HG02884 (cell line): ENCODE measurements at regions not wholly inside any gene's neighbourhood (a gene's known extent, or its start where the extent isn't known, plus 50 kb on each side); places are given as distances from the start of the nearest gene placed in this dataset.
"Not testable (repeated sequence)": the region's sequence is repeated elsewhere in the genome, so short reads cannot be mapped to it uniquely, and the experiment has no call there.

Experiments used
- ATAC-seq: cut with Tn5 transposase; IDR thresholded peaks from one replicate; pipeline ENCODE4 v1.9.1; 2021; ENCODE audit warnings: mild to moderate bottlenecking, moderate library complexity; ENCODE audit not compliant: unreplicated experiment

DNA sequence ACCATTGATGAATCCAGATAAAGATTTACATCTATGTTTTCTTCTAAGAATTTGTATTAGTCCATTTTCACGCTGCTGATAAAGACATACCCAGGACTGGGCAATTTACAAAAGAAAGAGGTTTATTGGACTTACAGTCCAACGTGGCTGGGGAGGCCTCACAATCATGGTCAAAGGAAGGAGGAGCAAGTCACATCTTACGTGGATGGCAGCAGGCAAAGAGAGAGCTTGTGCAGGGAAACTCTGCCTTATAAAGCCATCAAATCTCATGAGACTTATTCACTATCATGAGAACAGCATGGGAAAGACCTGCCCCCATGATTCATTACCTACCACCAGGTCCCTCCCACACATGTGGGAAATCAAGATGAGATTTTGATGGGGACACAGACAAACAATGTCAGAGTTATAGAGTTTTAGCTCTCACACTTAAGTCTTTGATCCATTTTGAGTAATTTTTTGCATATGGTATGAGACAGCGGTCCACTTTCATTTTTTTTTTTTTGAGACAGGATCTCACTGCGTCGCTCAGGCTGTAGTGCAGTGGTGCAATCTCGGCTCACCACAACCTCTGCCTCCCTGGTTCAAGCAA, 53.5 kb upstream of the JADE2 start:
- not testable (repeated sequence) for ATAC-seq

DNA sequence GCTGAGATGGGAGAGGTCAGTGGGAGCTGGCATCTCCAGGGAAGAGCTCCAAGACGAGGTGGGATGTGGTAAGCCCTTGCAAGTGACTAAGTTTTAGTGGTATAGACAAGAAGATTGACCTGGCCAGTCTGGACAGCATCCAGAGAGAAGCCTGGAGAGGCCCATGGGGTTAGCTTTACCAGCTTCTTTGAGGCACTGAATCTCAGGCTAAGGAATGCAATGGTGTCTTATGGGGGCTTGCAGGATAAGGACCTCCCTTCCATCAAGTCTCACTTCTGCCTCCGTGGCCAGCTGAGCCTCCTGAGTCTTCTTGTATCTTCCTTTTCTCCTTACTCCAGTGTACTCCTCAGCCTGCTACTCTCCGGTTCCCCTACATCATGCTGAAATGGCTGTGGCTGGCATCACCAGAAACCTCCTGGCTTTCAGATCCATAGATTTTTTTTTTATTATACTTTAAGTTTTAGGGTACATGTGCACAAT, 56.5 kb upstream of the JADE2 start:
- no peak for ATAC-seq

- ATAC-seq = no peak
Measured at GRCh38 chr5:134467231-134467630, 55.5 kb upstream of the CDKN2AIPNL start.

DNA sequence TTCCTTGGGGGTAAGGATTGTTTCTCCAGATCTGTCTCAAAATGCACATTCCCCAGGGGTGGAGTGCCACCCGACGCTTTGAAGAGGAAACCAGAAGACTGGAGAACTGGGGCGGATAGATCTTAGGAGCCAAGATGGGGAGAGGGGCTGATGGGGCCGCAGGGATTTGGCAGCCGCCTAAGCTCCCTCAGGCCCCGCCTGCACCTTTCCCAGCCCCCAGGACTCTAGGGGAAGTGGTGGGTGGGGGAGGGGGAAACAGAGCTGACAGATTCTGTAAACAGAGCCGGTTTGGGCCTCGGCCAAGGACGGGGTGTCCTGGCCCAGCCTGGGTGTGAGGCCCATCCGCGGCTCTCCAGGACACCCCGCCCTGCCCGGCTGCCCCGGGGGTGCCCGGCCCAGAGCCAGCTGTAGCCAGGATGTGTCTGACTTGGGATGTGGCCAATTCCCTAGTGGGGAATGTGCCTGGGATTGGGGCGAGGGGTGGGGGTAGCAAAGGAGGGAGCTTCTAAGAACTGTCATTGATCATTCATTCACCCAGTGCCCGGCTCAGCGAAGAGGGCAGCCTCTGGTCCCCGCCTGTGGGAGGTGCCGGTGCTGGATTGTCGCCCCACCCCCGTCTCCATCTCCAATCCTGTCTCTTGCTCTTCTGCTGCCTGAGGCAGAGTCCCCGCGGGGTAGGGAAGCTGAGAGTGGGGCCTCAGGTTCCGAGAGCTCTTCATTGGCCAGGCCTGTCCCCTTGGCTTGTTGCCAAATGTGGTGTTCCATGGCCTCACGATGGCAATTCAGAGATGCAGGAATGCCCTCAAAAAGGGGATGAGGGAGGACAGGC, 54.8 kb upstream of the CDKN2AIPNL start:
- ATAC-seq = peak; percentile 29

- ATAC-seq = peak; percentile 87
Measured at GRCh38 chr5:134465816-134466240, 54.1 kb upstream of the CDKN2AIPNL start.

DNA sequence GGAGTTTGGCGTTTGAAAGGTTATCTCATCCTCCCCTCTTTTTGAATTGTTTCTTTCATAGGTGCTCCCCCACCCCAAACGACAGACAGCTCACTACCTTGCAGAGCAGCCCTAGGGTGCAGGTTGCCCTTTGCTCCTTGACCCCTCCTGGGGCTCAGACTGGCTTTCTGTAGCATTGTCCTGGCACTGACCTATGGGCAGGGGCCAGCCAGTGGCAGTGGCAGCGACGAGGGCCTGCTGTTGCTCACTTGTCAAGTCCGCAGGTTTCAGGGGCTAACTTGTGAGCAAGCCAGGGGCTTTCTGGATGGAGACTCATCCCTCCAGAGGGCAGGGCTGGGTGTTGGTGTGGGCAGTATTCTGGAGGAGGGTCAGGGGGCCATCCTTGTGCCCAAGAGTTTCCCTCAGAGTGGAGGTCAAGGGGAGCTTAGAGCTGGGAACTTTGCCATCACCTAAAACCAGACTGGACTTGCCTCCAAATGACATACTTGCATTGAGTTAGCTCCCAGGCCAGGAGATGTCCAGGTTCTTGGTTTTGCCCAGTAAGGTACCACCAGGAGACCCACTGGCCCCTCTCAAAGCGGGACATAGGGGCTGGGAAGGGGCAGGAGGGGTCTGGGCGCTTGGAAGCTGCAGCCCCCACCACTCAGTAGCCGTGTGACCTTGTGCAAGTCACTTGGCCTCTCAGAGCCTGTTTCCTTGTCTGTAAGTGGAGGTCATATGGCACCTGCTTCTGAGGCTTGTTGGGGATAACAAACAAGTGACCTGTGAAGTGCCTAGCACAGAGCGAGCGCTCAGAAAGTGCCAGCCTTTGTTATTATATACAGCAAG, 53.5 kb upstream of the CDKN2AIPNL start:
- no peak for ATAC-seq

DNA sequence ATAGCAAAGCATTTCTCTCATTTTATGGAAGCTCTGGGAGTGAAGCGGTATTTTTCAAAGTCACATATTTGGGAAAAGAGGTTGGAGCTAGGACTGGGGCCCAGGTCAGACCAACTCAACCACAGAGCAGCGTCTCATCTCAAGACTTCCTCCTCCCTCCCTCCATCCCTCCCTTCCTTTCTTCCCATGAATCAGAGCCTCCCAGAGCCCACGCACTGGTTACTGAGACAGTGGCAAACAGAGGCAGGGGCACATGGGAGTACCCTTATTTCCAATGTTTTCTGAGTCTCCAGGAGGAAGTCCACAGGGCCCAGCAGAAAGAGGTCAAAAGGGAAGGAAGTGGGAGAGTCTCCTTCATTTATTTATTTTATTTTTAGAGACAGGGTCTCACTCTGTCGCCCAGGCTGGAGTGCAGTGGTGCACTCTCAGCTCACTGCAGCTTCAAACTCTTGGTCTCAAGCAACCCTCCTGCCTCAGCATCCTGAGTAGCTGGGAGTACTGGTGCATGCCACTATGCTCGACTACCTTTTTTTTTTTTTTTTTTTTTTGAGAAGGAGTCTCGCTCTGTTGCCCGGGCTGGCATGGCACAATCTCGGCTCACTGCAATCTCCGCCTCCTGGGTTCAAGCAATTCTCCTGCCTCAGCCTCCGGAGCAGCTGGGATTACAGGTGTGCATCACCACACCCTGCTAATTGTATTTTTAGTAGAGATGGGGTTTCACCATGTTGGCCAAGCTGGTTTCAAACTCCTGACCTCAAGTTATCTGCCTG, 52.5 kb upstream of the CDKN2AIPNL start:
- no peak for ATAC-seq

DNA sequence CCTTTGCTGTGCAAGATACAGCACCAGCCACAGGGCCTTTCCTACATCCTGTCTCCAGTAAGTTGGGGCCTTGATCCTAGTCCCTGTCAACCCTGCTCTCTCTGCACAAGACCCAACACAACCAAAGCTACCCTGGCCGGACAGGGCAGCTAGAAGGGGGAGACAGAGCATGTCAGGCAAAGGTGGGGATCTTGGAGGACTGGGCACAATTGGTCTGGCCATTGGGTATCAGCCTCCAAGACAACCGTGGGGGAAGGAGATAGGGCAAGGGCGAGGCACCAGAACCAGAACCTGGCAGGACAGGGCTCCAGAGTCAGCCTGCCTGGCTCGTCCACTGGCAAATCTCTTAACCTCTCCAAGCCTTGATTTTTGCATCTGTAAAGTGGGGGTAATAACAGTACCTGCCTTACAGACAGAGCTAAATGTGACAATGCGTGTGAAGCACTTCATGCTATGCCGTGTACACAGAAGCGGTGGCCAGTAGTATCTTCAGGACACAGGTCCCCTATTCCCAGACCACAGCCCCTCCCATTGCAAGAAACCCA, 51.6 kb upstream of the CDKN2AIPNL start:
- ATAC-seq = no peak

GRCh38 chr5:134462761-134463160, 51.1 kb upstream of the CDKN2AIPNL start:
- no peak for ATAC-seq

DNA sequence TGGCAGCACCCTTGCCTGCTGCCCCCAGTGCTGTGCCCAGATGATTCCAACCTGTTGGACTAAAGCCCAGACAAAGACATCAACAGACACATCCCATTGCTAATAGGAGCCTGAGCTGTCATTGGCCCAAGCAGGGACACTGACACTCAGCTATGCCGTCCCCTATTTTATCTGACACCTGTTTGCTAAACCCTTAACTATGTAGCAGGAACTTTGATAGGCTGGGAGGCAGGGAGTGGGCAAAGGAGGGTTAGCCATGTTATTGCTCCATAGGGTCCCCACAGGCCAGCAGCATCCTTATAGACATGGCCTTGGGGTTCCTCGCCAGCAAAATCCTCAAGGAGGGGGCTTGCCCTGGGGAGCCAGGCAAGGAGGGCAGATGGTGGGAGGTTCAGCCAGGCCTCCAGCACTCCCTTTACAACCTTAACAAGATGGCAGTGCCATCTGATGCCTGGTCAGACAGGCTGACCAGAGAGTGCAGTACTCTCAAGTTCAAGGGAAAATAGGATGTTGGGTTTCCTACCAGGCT, 50.4 kb upstream of the CDKN2AIPNL start:
- no peak for ATAC-seq
